ENCODE measurements at regions not wholly inside any gene's neighbourhood (a gene's known extent, or its start where the extent isn't known, plus 50 kb on each side); places are given as distances from the start of the nearest gene placed in this dataset.

GRCh38 chr6:50305660-50306059, 255.9 kb upstream of the DEFB112 start:
- TF ChIP-seq EZH2 (IDR thresholded peaks at IDR 0.05) (no peak), FOXP2 (optimal IDR thresholded peaks at IDR 0.05; ENCODE audit: control extremely low read depth, extremely low read length, insufficient read depth) (no peak), POLR2AphosphoS5 (IDR thresholded peaks at IDR 0.05; ENCODE audit: borderline replicate concordance, low read depth, low read length) (no peak)
